BLaER1 (cell line): ENCODE measurements at regions not wholly inside any gene's neighbourhood (a gene's known extent, or its start where the extent isn't known, plus 50 kb on each side); places are given as distances from the start of the nearest gene placed in this dataset.
A peak's percentile ranks its signal among the peaks of the same experiment; 100 is the strongest.

Experiments
- H3K27ac ChIP-seq: shearing (Covaris generic); formaldehyde crosslinking; 2 replicates; pipeline ENCODE4 v1.8.1; 2022
- H3K27me3 ChIP-seq: shearing (Covaris generic); formaldehyde crosslinking; 2 replicates; pipeline ENCODE4 v1.8.1; 2022
- H3K36me3 ChIP-seq: shearing (Covaris generic); formaldehyde crosslinking; 2 replicates; pipeline ENCODE4 v1.8.1; 2022
- H3K4me1 ChIP-seq: shearing (Covaris generic); formaldehyde crosslinking; 2 replicates; pipeline ENCODE4 v1.8.1; 2022
- H3K4me2 ChIP-seq: shearing (Covaris generic); formaldehyde crosslinking; 2 replicates; pipeline ENCODE4 v1.8.1; 2022
- H3K4me3 ChIP-seq: shearing (Covaris generic); formaldehyde crosslinking; 2 replicates; pipeline ENCODE4 v1.8.1; 2022
- H3K9ac ChIP-seq: shearing (Covaris generic); formaldehyde crosslinking; 2 replicates; pipeline ENCODE4 v1.8.1; 2022
- H3K9me3 ChIP-seq: shearing (Covaris generic); formaldehyde crosslinking; 2 replicates; pipeline ENCODE4 v1.8.1; 2022
- H4K20me1 ChIP-seq: shearing (Covaris generic); formaldehyde crosslinking; 2 replicates; pipeline ENCODE4 v1.8.1; 2022
- Cebpa-rat ChIP-seq: shearing (Covaris generic); IDR thresholded peaks from 2 replicates; pipeline ENCODE4 v1.8.1; 2022

- Histone ChIP-seq H3K9me3 (peaks cover 31% of the 10 kb centered on the region), H3K4me2 (no peak overlapping the region), H4K20me1 (no peaks in the 10 kb centered on the region), H3K4me1 (no peaks in the 10 kb centered on the region), H3K36me3 (no peaks in the 10 kb centered on the region), H3K27me3 (no peaks in the 10 kb centered on the region), H3K27ac (no peak overlapping the region), H3K9ac (no peak overlapping the region), H3K4me3 (no peak overlapping the region)
- no peak for TF ChIP-seq Cebpa-rat
These were observed 246.8 kb upstream of the KCNG1 start for GRCh38 chr20:51269671-51270070.

GRCh38 chr20:51267679-51268078 is 244.8 kb upstream of the KCNG1 start:
- H3K4me2 ChIP-seq = no peak overlapping the region
- peaks cover 32% of the 10 kb centered on the region for H3K9me3 ChIP-seq
- no peaks in the 10 kb centered on the region for H4K20me1 ChIP-seq
- H3K4me1 ChIP-seq = no peaks in the 10 kb centered on the region
- TF ChIP-seq Cebpa-rat = no peak
- no peak overlapping the region for H3K27ac ChIP-seq
- H3K27me3 ChIP-seq = no peaks in the 10 kb centered on the region
- no peak overlapping the region for H3K9ac ChIP-seq
- H3K36me3 ChIP-seq = no peaks in the 10 kb centered on the region
- no peak overlapping the region for H3K4me3 ChIP-seq

- no peaks in the 10 kb centered on the region for H3K36me3 ChIP-seq
- H3K9ac ChIP-seq = no peak overlapping the region
- no peaks in the 10 kb centered on the region for H4K20me1 ChIP-seq
- TF ChIP-seq Cebpa-rat = no peak
- H3K4me3 ChIP-seq = no peak overlapping the region
- no peak overlapping the region for H3K4me2 ChIP-seq
- H3K4me1 ChIP-seq = no peaks in the 10 kb centered on the region
- H3K9me3 ChIP-seq = peaks cover 32% of the 10 kb centered on the region
- no peak overlapping the region for H3K27ac ChIP-seq
- H3K27me3 ChIP-seq = no peaks in the 10 kb centered on the region
These were observed 243.4 kb upstream of the KCNG1 start for GRCh38 chr20:51266353-51266752.

- Histone ChIP-seq H3K27me3 (no peaks in the 10 kb centered on the region), H3K4me2 (no peak overlapping the region), H3K4me3 (no peak overlapping the region), H3K9me3 (peaks cover 30% of the 10 kb centered on the region), H3K27ac (no peak overlapping the region), H3K9ac (no peak overlapping the region), H3K4me1 (no peaks in the 10 kb centered on the region), H3K36me3 (no peaks in the 10 kb centered on the region), H4K20me1 (no peaks in the 10 kb centered on the region)
- TF ChIP-seq Cebpa-rat = no peak
These were observed 242.5 kb upstream of the KCNG1 start for GRCh38 chr20:51265361-51265760.

GRCh38 chr20:51262240-51262639 is 239.3 kb upstream of the KCNG1 start:
- no peak for TF ChIP-seq Cebpa-rat
- no peak overlapping the region for H3K4me3 ChIP-seq
- H3K4me1 ChIP-seq = no peaks in the 10 kb centered on the region
- H3K27me3 ChIP-seq = no peaks in the 10 kb centered on the region
- H3K4me2 ChIP-seq = no peak overlapping the region
- H3K9ac ChIP-seq = no peak overlapping the region
- no peaks in the 10 kb centered on the region for H4K20me1 ChIP-seq
- H3K27ac ChIP-seq = no peak overlapping the region
- peaks cover 21% of the 10 kb centered on the region for H3K9me3 ChIP-seq
- H3K36me3 ChIP-seq = no peaks in the 10 kb centered on the region

GRCh38 chr20:51259455-51259854 is 236.5 kb upstream of the KCNG1 start:
- no peaks in the 10 kb centered on the region for H3K36me3 ChIP-seq
- TF ChIP-seq Cebpa-rat = no peak
- H3K4me2 ChIP-seq = no peak overlapping the region
- no peaks in the 10 kb centered on the region for H3K9me3 ChIP-seq
- no peaks in the 10 kb centered on the region for H3K27me3 ChIP-seq
- no peak overlapping the region for H3K4me3 ChIP-seq
- H3K4me1 ChIP-seq = no peaks in the 10 kb centered on the region
- H3K27ac ChIP-seq = no peak overlapping the region
- H3K9ac ChIP-seq = no peak overlapping the region
- no peaks in the 10 kb centered on the region for H4K20me1 ChIP-seq

GRCh38 chr20:51258582-51259165 is 235.8 kb upstream of the KCNG1 start:
- no peaks in the 10 kb centered on the region for H4K20me1 ChIP-seq
- no peak overlapping the region for H3K4me3 ChIP-seq
- no peak overlapping the region for H3K9ac ChIP-seq
- TF ChIP-seq Cebpa-rat = no peak
- H3K9me3 ChIP-seq = no peaks in the 10 kb centered on the region
- H3K27ac ChIP-seq = no peak overlapping the region
- H3K27me3 ChIP-seq = no peaks in the 10 kb centered on the region
- no peak overlapping the region for H3K4me2 ChIP-seq
- H3K4me1 ChIP-seq = peaks cover 2% of the 10 kb centered on the region
- H3K36me3 ChIP-seq = no peaks in the 10 kb centered on the region

- no peak for TF ChIP-seq Cebpa-rat
- no peak overlapping the region for H3K27ac ChIP-seq
- H3K4me2 ChIP-seq = no peak overlapping the region
- H3K9ac ChIP-seq = no peak overlapping the region
- H3K4me1 ChIP-seq = peaks cover 16% of the 10 kb centered on the region
- H3K36me3 ChIP-seq = no peaks in the 10 kb centered on the region
- no peaks in the 10 kb centered on the region for H4K20me1 ChIP-seq
- H3K4me3 ChIP-seq = no peak overlapping the region
- 0 out of 2 replicates have a peak, but pooled peaks cover 4% of the 10 kb centered on the region for H3K9me3 ChIP-seq
- no peaks in the 10 kb centered on the region for H3K27me3 ChIP-seq
These were observed 232.5 kb upstream of the KCNG1 start for GRCh38 chr20:51255417-51255816.

- Histone ChIP-seq H3K4me1 (peaks cover 16% of the 10 kb centered on the region), H3K27me3 (no peaks in the 10 kb centered on the region), H3K4me3 (no peak overlapping the region), H3K4me2 (peak overlapping the region; percentile 55), H3K9ac (no peak overlapping the region), H3K36me3 (no peaks in the 10 kb centered on the region), H3K9me3 (0 out of 2 replicates have a peak, but pooled peaks cover 4% of the 10 kb centered on the region), H3K27ac (no peak overlapping the region), H4K20me1 (no peaks in the 10 kb centered on the region)
- TF ChIP-seq Cebpa-rat = no peak
These were observed 230.4 kb upstream of the KCNG1 start for GRCh38 chr20:51253280-51253679.

- H3K4me2 ChIP-seq = no peak overlapping the region
These were observed 226.9 kb upstream of the KCNG1 start for GRCh38 chr20:51249781-51250180.

GRCh38 chr20:51249215-51249614 is 226.3 kb upstream of the KCNG1 start:
- TF ChIP-seq Cebpa-rat = no peak
- Histone ChIP-seq H3K9ac (no peak overlapping the region), H3K4me3 (no peak overlapping the region), H3K4me2 (no peak overlapping the region), H4K20me1 (no peaks in the 10 kb centered on the region), H3K27ac (no peak overlapping the region), H3K9me3 (0 out of 2 replicates have a peak, but pooled peaks cover 4% of the 10 kb centered on the region), H3K36me3 (no peaks in the 10 kb centered on the region), H3K4me1 (peaks cover 16% of the 10 kb centered on the region), H3K27me3 (no peaks in the 10 kb centered on the region)

More at GRCh38 chr20:51249781-51250180, 226.9 kb upstream of the KCNG1 start:
- 0 out of 2 replicates have a peak, but pooled peaks cover 4% of the 10 kb centered on the region for H3K9me3 ChIP-seq
- H3K27ac ChIP-seq = no peak overlapping the region
- H3K4me1 ChIP-seq = peaks cover 16% of the 10 kb centered on the region
- H3K9ac ChIP-seq = no peak overlapping the region
- no peak overlapping the region for H3K4me3 ChIP-seq
- no peaks in the 10 kb centered on the region for H3K36me3 ChIP-seq
- no peak for TF ChIP-seq Cebpa-rat
- H3K27me3 ChIP-seq = no peaks in the 10 kb centered on the region
- H4K20me1 ChIP-seq = no peaks in the 10 kb centered on the region
